IMR-90 (cell line): ENCODE measurements at regions not wholly inside any gene's neighbourhood (a gene's known extent, or its start where the extent isn't known, plus 50 kb on each side); places are given as distances from the start of the nearest gene placed in this dataset.

Experiments used
- ATAC-seq: fragments of 200-7000 bp; cut with Tn5 transposase; 2 replicates; pipeline ENCODE4 v1.9.1; 2020; ENCODE audit warnings: low read depth, mild to moderate bottlenecking, moderate library complexity
- BruUV-seq: library from RNA; stranded (reverse); fragments of 400-500 nt; replicated peaks from 2 replicates; lab custom pipeline; 2021; lab: Mats Ljungman, UMichigan
- CTCF ChIA-PET: fragments of 300-600 bp; formaldehyde crosslinking; extraction: SDS; loops from one replicate; lab custom pipeline; 2021; ENCODE audit warnings: antibody characterized with exemption; lab: Yijun Ruan, JAX
- POLR2A ChIA-PET: fragments of 300-600 bp; sonication (Branson Sonifier 250); formaldehyde crosslinking; loops from one replicate; lab custom pipeline; 2022; ENCODE audit warnings: antibody characterized with exemption; ENCODE audit not compliant: unreplicated experiment; lab: Charles Lee
- DNase-seq: peaks from one replicate; pipeline ENCODE4 v3.0.0; 2013
- H2AFZ ChIP-seq: replicated peaks from 2 replicates; pipeline ENCODE3; 2013; ENCODE audit warnings: low read length, mild to moderate bottlenecking; ENCODE audit not compliant: poor library complexity
- H2AK5ac ChIP-seq: 2 replicates; pipeline ENCODE4 v1.6.1; 2013; ENCODE audit warnings: low read depth, low read length, inconsistent platforms
- H2AK9ac ChIP-seq: replicated peaks from 2 replicates; pipeline ENCODE3; 2013; ENCODE audit warnings: mild to moderate bottlenecking, low read depth, low read length, moderate library complexity; ENCODE audit not compliant: poor library complexity
- H2BK120ac ChIP-seq: 2 replicates; pipeline ENCODE4 v1.6.1; 2013; ENCODE audit warnings: low read depth, low read length, inconsistent platforms
- H2BK15ac ChIP-seq: 3 replicates; pipeline ENCODE4 v1.6.1; 2013; ENCODE audit warnings: low read depth, low read length, inconsistent platforms
- H2BK20ac ChIP-seq: 2 replicates; pipeline ENCODE4 v1.6.1; 2013; ENCODE audit warnings: low read depth, mild to moderate bottlenecking, inconsistent platforms, low read length, moderate library complexity
- H2BK5ac ChIP-seq: 2 replicates; pipeline ENCODE4 v1.6.1; 2013; ENCODE audit warnings: mild to moderate bottlenecking, low read depth, low read length, inconsistent platforms; ENCODE audit not compliant: poor library complexity, severe bottlenecking
- H3K14ac ChIP-seq: replicated peaks from 2 replicates; pipeline ENCODE4 v1.6.1; 2013; ENCODE audit warnings: low read depth, low read length, inconsistent platforms
- H3K18ac ChIP-seq: 2 replicates; pipeline ENCODE4 v1.6.1; 2013; ENCODE audit warnings: low read depth, low read length, control low read depth
- H3K23ac ChIP-seq: 2 replicates; pipeline ENCODE4 v1.6.1; 2013; ENCODE audit warnings: low read depth, low read length, inconsistent platforms
- H3K27ac ChIP-seq: 2 replicates; pipeline ENCODE4 v1.5.1; 2013; ENCODE audit warnings: mild to moderate bottlenecking, control low read depth, low read length; ENCODE audit not compliant: insufficient read depth
- H3K27me3 ChIP-seq: 2 replicates; pipeline ENCODE4 v1.6.1; 2013; ENCODE audit warnings: low read length; ENCODE audit not compliant: control insufficient read depth, insufficient read depth
- H3K36me3 ChIP-seq: 2 replicates; pipeline ENCODE4 v1.6.1; 2013; ENCODE audit warnings: low read length, mixed read lengths; ENCODE audit not compliant: control insufficient read depth, insufficient read depth
- H3K4ac ChIP-seq: 2 replicates; pipeline ENCODE4 v1.6.1; 2013; ENCODE audit warnings: low read depth, low read length, inconsistent platforms
- H3K4me1 ChIP-seq: 2 replicates; pipeline ENCODE4 v1.6.1; 2013; ENCODE audit warnings: low read length, mixed read lengths; ENCODE audit not compliant: control insufficient read depth, insufficient read depth
- H3K4me2 ChIP-seq: 2 replicates; pipeline ENCODE4 v1.6.1; 2013; ENCODE audit warnings: low read depth, mild to moderate bottlenecking, control low read depth, low read length, moderate library complexity
- H3K4me3 ChIP-seq: 2 replicates; pipeline ENCODE4 v1.5.1; 2013; ENCODE audit warnings: low read depth, mild to moderate bottlenecking, control low read depth, low read length, moderate library complexity; ENCODE audit not compliant: insufficient read depth
- H3K56ac ChIP-seq: 2 replicates; pipeline ENCODE4 v1.6.1; 2013; ENCODE audit warnings: low read length, inconsistent platforms; ENCODE audit not compliant: insufficient read depth; ENCODE audit errors: extremely low read depth
- H3K79me1 ChIP-seq, 2 experiments: 2 replicates each; pipeline ENCODE4 v1.6.1; 2013; ENCODE audit warnings: low read length in 2 of 2, inconsistent platforms in 1 of 2, low read depth in 1 of 2
- H3K9ac ChIP-seq: 2 replicates; pipeline ENCODE4 v1.6.1; 2013; ENCODE audit warnings: low read depth, low read length, control low read depth
- H3K9me1 ChIP-seq: 2 replicates; pipeline ENCODE4 v1.6.1; 2013; ENCODE audit warnings: low read length, inconsistent platforms; ENCODE audit not compliant: insufficient read depth
- H3K9me3 ChIP-seq: 2 replicates; pipeline ENCODE4 v1.6.1; 2013; ENCODE audit warnings: low read length; ENCODE audit not compliant: control insufficient read depth, insufficient read depth
- H4K20me1 ChIP-seq: 2 replicates; pipeline ENCODE4 v1.6.1; 2013; ENCODE audit warnings: low read length, inconsistent platforms; ENCODE audit not compliant: insufficient read depth
- H4K5ac ChIP-seq: 2 replicates; pipeline ENCODE4 v1.6.1; 2013; ENCODE audit warnings: mild to moderate bottlenecking, low read depth, low read length, control low read depth
- H4K8ac ChIP-seq, 2 experiments: 2 replicates each; pipeline ENCODE4 v1.6.1; 2013; ENCODE audit warnings: low read depth in 2 of 2, low read length in 2 of 2, control low read depth in 1 of 2, inconsistent platforms in 1 of 2
- H4K91ac ChIP-seq: 2 replicates; pipeline ENCODE4 v1.6.1; 2013; ENCODE audit warnings: low read depth, low read length, inconsistent platforms; ENCODE audit not compliant: insufficient read depth
- BHLHE40 ChIP-seq: fragments of 150-350 bp; IDR thresholded peaks from 2 replicates; pipeline ENCODE4 v1.6.1; 2016; ENCODE audit warnings: mild to moderate bottlenecking, low read depth, low read length
- CEBPB ChIP-seq: IDR thresholded peaks from 2 replicates; pipeline ENCODE4 v1.6.1; 2012; ENCODE audit warnings: low read depth, low read length, improper control_type of control experiment
- CHD1 ChIP-seq: IDR thresholded peaks from 2 replicates; pipeline ENCODE4 v1.6.1; 2012; ENCODE audit warnings: low read depth, low read length, improper control_type of control experiment
- CTCF ChIP-seq: conservative IDR thresholded peaks from 2 replicates; pipeline ENCODE4 v1.5.1; 2012; ENCODE audit warnings: mild to moderate bottlenecking, low read depth, low read length, improper control_type of control experiment
- ELK1 ChIP-seq: fragments of 150-350 bp; IDR thresholded peaks from 2 replicates; pipeline ENCODE4 v1.6.1; 2016; ENCODE audit warnings: low read depth, mild to moderate bottlenecking, low read length, moderate library complexity, borderline replicate concordance
- FOS ChIP-seq: fragments of 150-350 bp; IDR thresholded peaks from 2 replicates; pipeline ENCODE4 v1.6.1; 2016; ENCODE audit warnings: low read depth, low read length
- MAFK ChIP-seq: IDR thresholded peaks from 2 replicates; pipeline ENCODE4 v1.6.1; 2012; ENCODE audit warnings: low read depth, low read length, improper control_type of control experiment
- MAZ ChIP-seq: IDR thresholded peaks from 2 replicates; pipeline ENCODE4 v1.6.1; 2012; ENCODE audit warnings: low read depth, mild to moderate bottlenecking, low read length, improper control_type of control experiment, moderate library complexity, borderline replicate concordance
- MXI1 ChIP-seq: IDR thresholded peaks from 2 replicates; pipeline ENCODE4 v1.6.1; 2012; ENCODE audit warnings: low read depth, mild to moderate bottlenecking, low read length, moderate library complexity, borderline replicate concordance
- NFE2L2 ChIP-seq: fragments of 150-350 bp; IDR thresholded peaks from 2 replicates; pipeline ENCODE4 v1.6.1; 2016; ENCODE audit warnings: low read depth, mild to moderate bottlenecking, low read length
- POLR2A ChIP-seq: IDR thresholded peaks from 2 replicates; pipeline ENCODE4 v1.6.1; 2012; ENCODE audit warnings: mild to moderate bottlenecking, low read depth, low read length
- RAD21 ChIP-seq: IDR thresholded peaks from 2 replicates; pipeline ENCODE4 v1.6.1; 2012; ENCODE audit warnings: low read length, improper control_type of control experiment
- RCOR1 ChIP-seq: IDR thresholded peaks from 2 replicates; pipeline ENCODE4 v1.6.1; 2012; ENCODE audit warnings: mild to moderate bottlenecking, low read length, improper control_type of control experiment; ENCODE audit not compliant: insufficient replicate concordance
- RFX5 ChIP-seq: IDR thresholded peaks from 2 replicates; pipeline ENCODE4 v1.8.0; 2012; ENCODE audit warnings: low read depth, mild to moderate bottlenecking, low read length, moderate library complexity
- SMC3 ChIP-seq: fragments of 150-350 bp; IDR thresholded peaks from 2 replicates; pipeline ENCODE4 v1.6.1; 2016; ENCODE audit warnings: low read depth, mild to moderate bottlenecking, antibody characterized with exemption, low read length, moderate library complexity
- USF2 ChIP-seq: fragments of 150-350 bp; IDR thresholded peaks from 2 replicates; pipeline ENCODE4 v1.6.1; 2017; ENCODE audit warnings: mild to moderate bottlenecking, antibody characterized with exemption, low read length, low read depth
- WGBS, 2 experiments: methylation state at CpG; one replicate each; pipeline versions ENCODE4 v1.1.5 to v1.1.7; 2013; ENCODE audit warnings: missing lambda C conversion rate in 2 of 2; ENCODE audit not compliant: insufficient read length in 1 of 2; ENCODE audit errors: extremely low coverage in 2 of 2; 5-methylcytosine and 5-hydroxymethylcytosine counted together
- dilution Hi-C: fragments of 300-500 bp; cut with HindIII; formaldehyde crosslinking; loops from one replicate; pipeline ENCODE4 v1.14.3; 2018; ENCODE audit warnings: low sequenced_read_pairs; ENCODE audit not compliant: unreplicated experiment
- in situ Hi-C: fragments of 300-500 bp; cut with MboI; formaldehyde crosslinking; loops from 3 replicates; pipeline ENCODE4 v1.14.3; 2019; ENCODE audit warnings: low sequenced_read_pairs, inconsistent platforms, mixed read lengths
- intact Hi-C: fragments of 100-400 bp; cut with micrococcal nuclease; formaldehyde crosslinking; loops from 2 replicates; pipeline ENCODE4 v1.10.0; 2022

GRCh38 chr5:45110399-45110798 is 301.7 kb downstream of the MRPS30 start:
- Histone ChIP-seq H4K5ac (no peak overlapping the region), H3K4me1 (no peaks in the 10 kb centered on the region), H2BK15ac (no peak overlapping the region), H4K91ac (no peak overlapping the region), H3K79me1 (no peaks in the 10 kb centered on the region), H2BK20ac (no peak overlapping the region), H3K27me3 (no peaks in the 10 kb centered on the region), H2AK9ac (no peak overlapping the region), H2AK5ac (no peak overlapping the region), H3K56ac (no peak overlapping the region), H3K4me2 (no peak overlapping the region), H3K14ac (no peak overlapping the region), H2BK5ac (no peak overlapping the region), H3K4me3 (no peak overlapping the region), H3K18ac (no peak overlapping the region), H2AFZ (no peak overlapping the region), H3K9ac (no peak overlapping the region), H3K27ac (no peak overlapping the region), H3K23ac (no peak overlapping the region), H4K20me1 (no peaks in the 10 kb centered on the region), H3K4ac (no peak overlapping the region), H3K36me3 (no peaks in the 10 kb centered on the region), H4K8ac (no peak overlapping the region), H3K9me3 (peaks cover 7% of the 10 kb centered on the region), H2BK120ac (no peak overlapping the region), H3K9me1 (no peaks in the 10 kb centered on the region)
- ATAC-seq: no peak
- CTCF ChIA-PET: no interaction called here
- dilution Hi-C loops (no loop called here), intact Hi-C loops (no loop called here), in situ Hi-C loops (no loop called here)
- no CpG with 5 or more reads among the region's 1 CpG for WGBS, 2 experiments
- DNase-seq: no peak
- no peak for TF ChIP-seq MAZ
- no peak for TF ChIP-seq CEBPB
- no peak for TF ChIP-seq RAD21
- TF ChIP-seq SMC3: no peak
- TF ChIP-seq USF2: no peak
- no peak for TF ChIP-seq ELK1
- no peak for TF ChIP-seq BHLHE40
- no peak for TF ChIP-seq RFX5
- no peak for TF ChIP-seq CTCF
- TF ChIP-seq MXI1: no peak
- no peak for TF ChIP-seq NFE2L2
- no peak for TF ChIP-seq CHD1
- TF ChIP-seq POLR2A: no peak
- no peak for TF ChIP-seq MAFK
- no peak for TF ChIP-seq RCOR1
- TF ChIP-seq FOS: no peak
- no TSS peak for BruUV-seq
- POLR2A ChIA-PET: no interaction called here
